GM13977 (cell line): ENCODE measurements at regions not wholly inside any gene's neighbourhood (a gene's known extent, or its start where the extent isn't known, plus 50 kb on each side); places are given as distances from the start of the nearest gene placed in this dataset.

Experiments
- DNase-seq: peaks from one replicate; pipeline ENCODE4 v3.0.0; 2012; ENCODE audit warnings: low spot score
- in situ Hi-C: fragments of 300-500 bp; cut with MboI; formaldehyde crosslinking; loops from one replicate; pipeline ENCODE4 v1.12.0; 2022; ENCODE audit warnings: low sequenced_read_pairs, low pct_unique_long_range_greater_than_20kb, mixed read lengths, inconsistent platforms; ENCODE audit not compliant: unreplicated experiment
- TF ChIP-seq, protein P1 (sequence below): IDR thresholded peaks from 2 replicates; pipeline ENCODE4 v1.5.1; 2012; ENCODE audit warnings: mild to moderate bottlenecking, control low read depth; ENCODE audit not compliant: insufficient read depth; ENCODE audit errors: extremely low read depth, missing control alignments

- no peak for DNase-seq
- in situ Hi-C loops = no loop called here
- TF ChIP-seq, protein P1, sequence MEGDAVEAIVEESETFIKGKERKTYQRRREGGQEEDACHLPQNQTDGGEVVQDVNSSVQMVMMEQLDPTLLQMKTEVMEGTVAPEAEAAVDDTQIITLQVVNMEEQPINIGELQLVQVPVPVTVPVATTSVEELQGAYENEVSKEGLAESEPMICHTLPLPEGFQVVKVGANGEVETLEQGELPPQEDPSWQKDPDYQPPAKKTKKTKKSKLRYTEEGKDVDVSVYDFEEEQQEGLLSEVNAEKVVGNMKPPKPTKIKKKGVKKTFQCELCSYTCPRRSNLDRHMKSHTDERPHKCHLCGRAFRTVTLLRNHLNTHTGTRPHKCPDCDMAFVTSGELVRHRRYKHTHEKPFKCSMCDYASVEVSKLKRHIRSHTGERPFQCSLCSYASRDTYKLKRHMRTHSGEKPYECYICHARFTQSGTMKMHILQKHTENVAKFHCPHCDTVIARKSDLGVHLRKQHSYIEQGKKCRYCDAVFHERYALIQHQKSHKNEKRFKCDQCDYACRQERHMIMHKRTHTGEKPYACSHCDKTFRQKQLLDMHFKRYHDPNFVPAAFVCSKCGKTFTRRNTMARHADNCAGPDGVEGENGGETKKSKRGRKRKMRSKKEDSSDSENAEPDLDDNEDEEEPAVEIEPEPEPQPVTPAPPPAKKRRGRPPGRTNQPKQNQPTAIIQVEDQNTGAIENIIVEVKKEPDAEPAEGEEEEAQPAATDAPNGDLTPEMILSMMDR = no peak
Observed at GRCh38 chr2:215615067-215615802, 179.4 kb upstream of the FN1 start.

DNA sequence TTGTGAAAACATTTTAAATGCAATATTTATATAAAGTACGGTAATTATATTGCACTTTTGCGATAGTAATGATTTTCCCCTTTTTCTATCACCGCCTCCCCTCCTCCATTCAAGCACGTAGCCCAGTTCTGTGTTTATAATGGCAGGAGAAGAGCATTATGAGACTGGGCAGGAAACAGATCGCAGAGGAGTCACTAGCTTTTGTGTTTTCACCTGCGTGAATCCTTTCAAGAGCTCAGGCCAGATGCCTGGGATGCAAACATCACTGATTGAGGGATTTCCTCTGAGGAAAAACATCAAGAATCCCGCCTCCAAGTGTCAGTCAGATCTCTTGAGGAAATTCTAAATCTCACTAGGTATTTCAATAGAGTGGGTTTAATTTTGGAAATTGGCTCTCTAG is 178.4 kb upstream of the FN1 start:
- TF ChIP-seq, protein P1 = no peak
- in situ Hi-C loops = no loop called here
- no peak for DNase-seq

DNA sequence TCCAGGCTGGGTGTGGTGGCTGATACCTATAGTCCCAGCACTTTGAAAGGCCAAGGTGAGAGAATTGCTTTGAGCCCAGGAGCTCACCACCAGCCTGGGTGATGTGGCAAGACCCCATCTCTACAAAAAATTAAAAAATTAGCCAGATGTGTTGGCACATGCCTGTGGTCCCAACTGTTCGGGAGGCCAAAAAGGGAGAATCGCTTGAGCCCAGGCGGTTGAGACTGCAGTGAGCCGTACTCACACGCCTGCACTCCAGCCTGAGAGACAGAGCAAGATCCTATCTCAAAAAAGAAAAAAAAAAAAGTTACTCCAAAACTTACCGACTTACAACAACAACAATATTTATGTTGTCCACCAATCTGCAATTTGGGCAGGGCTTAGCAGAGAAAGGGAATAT is 178.0 kb upstream of the FN1 start:
- in situ Hi-C loops = no loop called here
- no peak for DNase-seq
- TF ChIP-seq, protein P1 = no peak

GRCh38 chr2:215613280-215613679 is 177.4 kb upstream of the FN1 start:
- in situ Hi-C loops = no loop called here
- no peak for DNase-seq
- TF ChIP-seq, protein P1 = no peak

DNA sequence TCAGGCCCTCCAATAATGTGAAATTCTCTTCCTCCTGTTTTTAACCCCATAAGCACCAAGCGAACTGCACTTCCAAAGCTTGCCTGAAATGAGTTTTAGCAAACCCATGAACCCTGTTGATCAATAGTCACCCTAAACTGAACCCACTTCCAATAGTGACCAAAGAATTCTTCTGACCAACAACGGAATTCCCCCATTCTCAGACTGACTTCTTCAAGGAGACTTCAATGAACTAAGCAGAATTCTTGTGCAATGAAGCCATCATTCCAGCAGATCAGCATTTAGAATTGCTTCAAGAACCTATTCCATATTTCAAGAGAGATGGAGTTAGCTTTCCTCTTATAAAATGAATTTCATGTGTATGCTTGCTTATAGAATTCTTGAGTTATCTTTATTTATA is 176.9 kb upstream of the FN1 start:
- peak; percentile 14 for DNase-seq
- in situ Hi-C loops = no loop called here

GRCh38 chr2:215611609-215612386 is 175.9 kb upstream of the FN1 start:
- in situ Hi-C loops = no loop called here
- no peak for DNase-seq

More for the DNA sequence above, 176.9 kb upstream of the FN1 start:
- TF ChIP-seq, protein P1 = no peak

More at GRCh38 chr2:215611609-215612386, 175.9 kb upstream of the FN1 start:
- TF ChIP-seq, protein P1 = no peak
